GM12878 (cell line): ENCODE measurements at regions not wholly inside any gene's neighbourhood (a gene's known extent, or its start where the extent isn't known, plus 50 kb on each side); places are given as distances from the start of the nearest gene placed in this dataset.

Experiments
- ATAC-seq: fragments of 200-7000 bp; cut with Tn5 transposase; 3 replicates; pipeline ENCODE4 v1.9.1; 2020; ENCODE audit warnings: mild to moderate bottlenecking, moderate library complexity
- BruUV-seq: library from RNA; stranded (reverse); fragments of 400-500 nt; replicated peaks from 2 replicates; lab custom pipeline; 2021; lab: Mats Ljungman, UMichigan
- CTCF ChIA-PET: fragments of 300-600 bp; sonication (Branson Sonifier 250); formaldehyde crosslinking; extraction: SDS; loops from one replicate; lab custom pipeline; 2021; ENCODE audit warnings: inconsistent platforms; lab: Yijun Ruan, JAX
- POLR2A ChIA-PET: fragments of 350-600 bp; formaldehyde crosslinking; extraction: SDS; loops from one replicate; lab custom pipeline; 2021; ENCODE audit warnings: inconsistent platforms; lab: Charles Lee
- RAD21 ChIA-PET: fragments of 300-600 bp; sonication (Branson Sonifier 250); formaldehyde crosslinking; loops from one replicate; lab custom pipeline; 2023; ENCODE audit warnings: antibody characterized with exemption; ENCODE audit not compliant: unreplicated experiment; lab: Charles Lee
- SMC1A ChIA-PET: fragments of 300-600 bp; sonication (Branson Sonifier 250); formaldehyde crosslinking; loops from one replicate; lab custom pipeline; 2023; ENCODE audit not compliant: unreplicated experiment, uncharacterized antibody; lab: Charles Lee
- DNase-seq: peaks from one replicate; pipeline ENCODE4 v3.0.0-alpha.2; 2011; ENCODE audit warnings: low read depth, low spot score
- FAIRE-seq: peaks from 3 replicates; lab custom pipeline; 2011; peaks lifted over from hg19 to GRCh38; lab: Jason Lieb, UNC
- H2AFZ ChIP-seq: 2 replicates; pipeline ENCODE4 v1.6.0; 2011; ENCODE audit warnings: low read depth, low read length, control low read depth; ENCODE audit not compliant: control insufficient read depth
- H3K27ac ChIP-seq: 2 replicates; pipeline ENCODE4 v1.5.1; 2011; ENCODE audit warnings: control low read depth; ENCODE audit not compliant: control insufficient read depth, insufficient read depth
- H3K27me3 ChIP-seq, 2 experiments: replicated peaks in 1 of 2; 2 replicates each; pipeline versions ENCODE4 v1.6.0 to v1.6.1; 2011; ENCODE audit warnings: low read length in 1 of 2; ENCODE audit not compliant: control insufficient read depth in 2 of 2, insufficient read depth in 2 of 2
- H3K36me3 ChIP-seq, 2 experiments: 2 replicates each; pipeline ENCODE4 v1.5.1; 2011; ENCODE audit warnings: low read length in 1 of 2; ENCODE audit not compliant: control insufficient read depth in 2 of 2, insufficient read depth in 2 of 2
- H3K4me1 ChIP-seq: 2 replicates; pipeline ENCODE4 v1.6.1; 2011; ENCODE audit warnings: mild to moderate bottlenecking, low read length, moderate library complexity, mixed read lengths; ENCODE audit not compliant: control insufficient read depth, insufficient read depth
- H3K4me2 ChIP-seq: 2 replicates; pipeline ENCODE4 v1.6.0; 2011; ENCODE audit warnings: control low read depth; ENCODE audit not compliant: control insufficient read depth, insufficient read depth
- H3K4me3 ChIP-seq: fragments of 200-600 bp; sonication (generic); 2 replicates; pipeline ENCODE4 v1.5.1; 2016
- H3K79me2 ChIP-seq: 2 replicates; pipeline ENCODE4 v1.6.0; 2011; ENCODE audit warnings: low read length; ENCODE audit not compliant: control insufficient read depth, insufficient read depth
- H3K9ac ChIP-seq: 2 replicates; pipeline ENCODE4 v1.8.0; 2011; ENCODE audit warnings: low read length, control low read depth, mixed read lengths; ENCODE audit not compliant: control insufficient read depth, insufficient read depth
- H3K9me3 ChIP-seq: replicated peaks from 3 replicates; pipeline ENCODE4 v1.5.1; 2011; ENCODE audit warnings: mild to moderate bottlenecking, low read length; ENCODE audit not compliant: control insufficient read depth, insufficient read depth
- H4K20me1 ChIP-seq: 2 replicates; pipeline ENCODE4 v1.6.0; 2011; ENCODE audit not compliant: control insufficient read depth, insufficient read depth
- BCL3 ChIP-seq: IDR thresholded peaks from 2 replicates; pipeline ENCODE4 v1.6.1; 2011; ENCODE audit warnings: borderline replicate concordance, low read depth, mild to moderate bottlenecking, moderate library complexity, low read length; ENCODE audit not compliant: insufficient read depth, poor library complexity, severe bottlenecking
- BHLHE40 ChIP-seq, 2 experiments: fragments of 450-650 bp in 1 of 2; IDR thresholded peaks; 2 replicates each; pipeline ENCODE4 v1.6.1; 2011 to 2017; ENCODE audit warnings: low read depth in 2 of 2, borderline replicate concordance in 1 of 2, improper control_type of control experiment in 1 of 2, low read length in 1 of 2, mild to moderate bottlenecking in 1 of 2
- DPF2 ChIP-seq: fragments of 450-650 bp; IDR thresholded peaks from 2 replicates; pipeline ENCODE4 v1.6.1; 2017; ENCODE audit warnings: mild to moderate bottlenecking
- KDM1A ChIP-seq: fragments of 200-600 bp; sonication (generic); IDR thresholded peaks from 2 replicates; pipeline ENCODE4 v1.6.1; 2016; ENCODE audit warnings: borderline replicate concordance
- NR2C2 ChIP-seq: IDR thresholded peaks from 2 replicates; pipeline ENCODE4 v1.6.1; 2011; ENCODE audit warnings: borderline replicate concordance, low read depth; ENCODE audit not compliant: control insufficient read depth, insufficient read length
- SIN3A ChIP-seq: IDR thresholded peaks from 2 replicates; pipeline ENCODE4 v1.6.1; 2012; ENCODE audit warnings: low read depth, low read length, improper control_type of control experiment
- SMAD1 ChIP-seq: fragments of 450-650 bp; IDR thresholded peaks from 2 replicates; pipeline ENCODE4 v1.6.1; 2018; ENCODE audit warnings: mild to moderate bottlenecking, low read depth; ENCODE audit not compliant: partially characterized antibody
- TAF1 ChIP-seq: IDR thresholded peaks from 2 replicates; pipeline ENCODE4 v1.6.1; 2011; ENCODE audit warnings: mild to moderate bottlenecking, low read depth, low read length, borderline replicate concordance
- TARDBP ChIP-seq: IDR thresholded peaks from 2 replicates; pipeline ENCODE4 v1.6.1; 2016; ENCODE audit warnings: borderline replicate concordance
- WGBS: methylation state at CpG from one replicate; pipeline ENCODE4 v1.1.6; 2016; ENCODE audit warnings: low lambda C conversion rate; ENCODE audit not compliant: insufficient replicate concordance, insufficient coverage; ENCODE audit errors: missing lambda C conversion rate; 5-methylcytosine and 5-hydroxymethylcytosine counted together
- in situ Hi-C: fragments of 300-500 bp; cut with MboI; formaldehyde crosslinking; loops from 9 replicates; pipeline ENCODE4 v1.14.3; 2018; ENCODE audit warnings: mixed read lengths
- intact Hi-C: fragments of 100-400 bp; cut with micrococcal nuclease; formaldehyde crosslinking; loops from one replicate; pipeline ENCODE4 v1.14.2; 2022; ENCODE audit not compliant: unreplicated experiment

- H3K4me3 ChIP-seq = no peak overlapping the region
- H3K27ac ChIP-seq = no peak overlapping the region
- intact Hi-C loops = no loop called here
- SMC1A ChIA-PET = interaction anchor here (0.6 kb wide), 1 partner anchor 335 kb away, joined by 3 read pairs; no protein-coding TSS in a partner anchor
- no TSS peak for BruUV-seq
- RAD21 ChIA-PET = interaction anchor here (0.6 kb wide), 1 partner anchor 7 kb away, joined by 5 read pairs; no protein-coding TSS in a partner anchor
- H4K20me1 ChIP-seq = no peaks in the 10 kb centered on the region
- no peaks in the 10 kb centered on the region for H3K9me3 ChIP-seq
- no peak overlapping the region for H3K9ac ChIP-seq
- POLR2A ChIA-PET = interaction anchor here (0.6 kb wide), 1 partner anchor 1271 kb away, joined by 3 read pairs; no protein-coding TSS in a partner anchor
- no peak overlapping the region for H2AFZ ChIP-seq
- H3K36me3 ChIP-seq = no peaks in the 10 kb centered on the region
- TF ChIP-seq KDM1A (no peak), SMAD1 (no peak), SIN3A (no peak), NR2C2 (no peak), BCL3 (no peak), BHLHE40 (IDR thresholded peaks at IDR 0.05; ENCODE audit: borderline replicate concordance in 1 of 2, low read depth in 2 of 2, low read length in 1 of 2) (no peak), TAF1 (no peak), TARDBP (no peak), DPF2 (no peak)
- H3K4me2 ChIP-seq = no peak overlapping the region
- 30% methylated on average over 6 of the region's 6 CpGs for WGBS
- DNase-seq (no peak), ATAC-seq (no peak), FAIRE-seq (no peak)
- H3K27me3 ChIP-seq = no peaks in the 10 kb centered on the region
- no peaks in the 10 kb centered on the region for H3K79me2 ChIP-seq
- CTCF ChIA-PET = no interaction called here
- no peaks in the 10 kb centered on the region for H3K4me1 ChIP-seq
- in situ Hi-C loops = no loop called here
Observed at GRCh38 chr9:124101215-124101968, 89.8 kb downstream of the LHX2 start.
